HCT116 (cell line): ENCODE measurements at regions not wholly inside any gene's neighbourhood (a gene's known extent, or its start where the extent isn't known, plus 50 kb on each side); places are given as distances from the start of the nearest gene placed in this dataset.

Experiments used
- ATAC-seq: fragments of 200-7000 bp; cut with Tn5 transposase; 2 replicates; pipeline ENCODE4 v1.9.1; 2020; ENCODE audit warnings: mild to moderate bottlenecking, moderate library complexity
- BruUV-seq: library from RNA; stranded (reverse); fragments of 400-500 nt; replicated peaks from 2 replicates; lab custom pipeline; 2021; lab: Mats Ljungman, UMichigan
- CTCF ChIA-PET: fragments of 300-600 bp; sonication (Branson Sonifier 250); formaldehyde crosslinking; loops from one replicate; lab custom pipeline; 2021; ENCODE audit warnings: antibody characterized with exemption; lab: Charles Lee
- POLR2A ChIA-PET: fragments of 300-600, 350-600 bp; sonication (Branson Sonifier 250); formaldehyde crosslinking; loops from one replicate; lab custom pipeline; 2021; ENCODE audit warnings: antibody characterized with exemption; lab: Charles Lee
- RAD21 ChIA-PET, 2 experiments: fragments of 300-600 bp; sonication (Branson Sonifier 250); formaldehyde crosslinking; loops; one replicate each; lab custom pipeline; 2023; ENCODE audit warnings: low total read pairs in 2 of 2; ENCODE audit not compliant: uncharacterized antibody in 2 of 2, unreplicated experiment in 2 of 2, low non-redundant PET in 1 of 2; lab: Charles Lee
- DNase-seq: peaks from one replicate; pipeline ENCODE4 v3.0.0-alpha.2; 2010; ENCODE audit warnings: low read depth, low spot score
- H2AFZ ChIP-seq: fragments of 200-600 bp; shearing (Covaris generic), sonication (generic); 2 replicates; pipeline ENCODE4 v1.6.1; 2017; ENCODE audit warnings: low read depth, mixed run types, mixed read lengths, antibody characterized with exemption, low read length; ENCODE audit not compliant: poor library complexity, severe bottlenecking
- H3K27ac ChIP-seq: 2 replicates; pipeline ENCODE4 v1.5.1; 2012; ENCODE audit warnings: low read depth, low read length
- H3K27me3 ChIP-seq: fragments of 200-600 bp; sonication (generic); 2 replicates; pipeline ENCODE4 v1.6.1; 2016; ENCODE audit warnings: mixed run types, low read length, mixed read lengths; ENCODE audit not compliant: insufficient read depth
- H3K36me3 ChIP-seq, 2 experiments: fragments of 200-500 bp in 1 of 2; fragments of 200-600 bp in 1 of 2; sonication (Bioruptor generic) in 1 of 2; sonication (generic) in 1 of 2; 2 replicates each; pipeline versions ENCODE4 v1.5.1 to v1.6.1; 2014 to 2016; ENCODE audit warnings: low read length in 2 of 2, inconsistent platforms in 1 of 2, mixed read lengths in 1 of 2, mixed run types in 1 of 2; ENCODE audit not compliant: insufficient read depth in 2 of 2, control insufficient read depth in 1 of 2
- H3K4me1 ChIP-seq, 2 experiments: fragments of 200-600 bp in 1 of 2; sonication (generic) in 1 of 2; 2 replicates each; pipeline versions ENCODE4 v1.5.1 to v1.6.1; 2012 to 2017; ENCODE audit warnings: low read length in 2 of 2, inconsistent platforms in 1 of 2, mild to moderate bottlenecking in 1 of 2, mixed read lengths in 1 of 2, mixed run types in 1 of 2, moderate library complexity in 1 of 2; ENCODE audit not compliant: insufficient read depth in 2 of 2, control insufficient read depth in 1 of 2
- H3K4me2 ChIP-seq: fragments of 200-600 bp; sonication (generic); 2 replicates; pipeline ENCODE4 v1.6.1; 2017; ENCODE audit warnings: mixed run types, low read length, mixed read lengths
- H3K4me3 ChIP-seq, 2 experiments: fragments of 200-600 bp in 1 of 2; sonication (generic) in 1 of 2; replicated peaks in 1 of 2; 2 replicates each; pipeline ENCODE4 v1.5.1; 2011 to 2016; ENCODE audit warnings: low read length in 2 of 2, control low read depth in 1 of 2, low read depth in 1 of 2, mild to moderate bottlenecking in 1 of 2, mixed read lengths in 1 of 2, mixed run types in 1 of 2
- H3K79me2 ChIP-seq: fragments of 200-600 bp; sonication (generic); 2 replicates; pipeline ENCODE4 v1.6.1; 2017; ENCODE audit warnings: mild to moderate bottlenecking, mixed run types, low read length, moderate library complexity, mixed read lengths; ENCODE audit not compliant: insufficient read depth
- H3K9ac ChIP-seq: fragments of 200-600 bp; sonication (generic); 2 replicates; pipeline ENCODE4 v1.6.1; 2016; ENCODE audit warnings: low read length, mixed read lengths
- H3K9me2 ChIP-seq: fragments of 200-600 bp; sonication (generic), shearing (Covaris generic); 2 replicates; pipeline ENCODE4 v1.6.1; 2017; ENCODE audit warnings: mixed run types, mild to moderate bottlenecking, moderate library complexity; ENCODE audit not compliant: insufficient read depth
- H3K9me3 ChIP-seq, 2 experiments: fragments of 200-500 bp in 1 of 2; fragments of 200-600 bp in 1 of 2; sonication (Bioruptor generic) in 1 of 2; sonication (generic) in 1 of 2; 2 replicates each; pipeline ENCODE4 v1.6.1; 2014 to 2017; ENCODE audit warnings: low read length in 2 of 2, mixed read lengths in 2 of 2, inconsistent platforms in 1 of 2, low read depth in 1 of 2, mild to moderate bottlenecking in 1 of 2, mixed run types in 1 of 2, moderate library complexity in 1 of 2; ENCODE audit not compliant: control insufficient read depth in 1 of 2, insufficient read depth in 1 of 2
- H4K20me1 ChIP-seq: fragments of 200-600 bp; sonication (generic), shearing (Covaris generic); 2 replicates; pipeline ENCODE4 v1.6.1; 2017; ENCODE audit warnings: mixed run types, mild to moderate bottlenecking, moderate library complexity; ENCODE audit not compliant: insufficient read depth
- CBX3 ChIP-seq: IDR thresholded peaks from 2 replicates; pipeline ENCODE4 v1.6.1; 2012; ENCODE audit warnings: low read depth
- CEBPB ChIP-seq: IDR thresholded peaks from 2 replicates; pipeline ENCODE4 v1.6.1; 2012; ENCODE audit warnings: low read depth
- EGR1 ChIP-seq: IDR thresholded peaks from 2 replicates; pipeline ENCODE4 v1.6.1; 2012; ENCODE audit warnings: low read depth
- ELF1 ChIP-seq: IDR thresholded peaks from 2 replicates; pipeline ENCODE4 v1.6.1; 2012; ENCODE audit warnings: low read depth, borderline replicate concordance
- EZH2phosphoT487 ChIP-seq: fragments of 200-600 bp; IDR thresholded peaks from 2 replicates; pipeline ENCODE4 v1.6.1; 2018; ENCODE audit warnings: antibody characterized with exemption, borderline replicate concordance
- FOSL1 ChIP-seq: IDR thresholded peaks from 2 replicates; pipeline ENCODE4 v1.6.1; 2012; ENCODE audit warnings: low read depth
- MAX ChIP-seq: IDR thresholded peaks from 2 replicates; pipeline ENCODE4 v1.6.1; 2012
- POLR2A ChIP-seq: IDR thresholded peaks from 2 replicates; pipeline ENCODE4 v1.7.0; 2011; ENCODE audit warnings: borderline replicate concordance; ENCODE audit not compliant: insufficient read depth, insufficient read length; ENCODE audit errors: extremely low read depth
- RAD21 ChIP-seq: IDR thresholded peaks from 2 replicates; pipeline ENCODE4 v1.6.1; 2012; ENCODE audit warnings: low read depth, mild to moderate bottlenecking
- SIN3A ChIP-seq: IDR thresholded peaks from 2 replicates; pipeline ENCODE4 v1.6.1; 2012; ENCODE audit warnings: low read depth
- SP1 ChIP-seq: IDR thresholded peaks from 2 replicates; pipeline ENCODE4 v1.6.1; 2012; ENCODE audit warnings: low read depth
- TCF7L2 ChIP-seq: IDR thresholded peaks from 2 replicates; pipeline ENCODE4 v1.7.0; 2011; ENCODE audit warnings: borderline replicate concordance, inconsistent platforms; ENCODE audit not compliant: insufficient read depth, insufficient read length; ENCODE audit errors: extremely low read depth
- ZNF274 ChIP-seq: fragments of 200-500 bp; sonication (Bioruptor generic); IDR thresholded peaks from 2 replicates; pipeline ENCODE4 v1.6.1; 2014; ENCODE audit warnings: mild to moderate bottlenecking, low read depth, low read length, inconsistent platforms
- intact Hi-C: fragments of 100-400 bp; cut with micrococcal nuclease; formaldehyde crosslinking; loops from 2 replicates; pipeline ENCODE4 v1.10.0; 2022
- TF ChIP-seq, protein P1 (sequence below): IDR thresholded peaks from 2 replicates; pipeline ENCODE4 v1.6.1; 2011; ENCODE audit warnings: mild to moderate bottlenecking, low read length, moderate library complexity; ENCODE audit not compliant: insufficient replicate concordance; ENCODE audit errors: extremely low read depth

GRCh38 chr3:107208796-107209195, 168.4 kb upstream of the CCDC54 start:
- POLR2A ChIA-PET = no interaction called here
- Histone ChIP-seq H3K9me3 (no peaks in the 10 kb centered on the region), H3K4me1 (peaks cover 12 to 26% of the 10 kb centered on the region in 2 experiments; a peak in 3 of 4 replicates), H3K79me2 (no peaks in the 10 kb centered on the region), H2AFZ (no peak overlapping the region), H3K4me3 (no peak overlapping the region), H3K9ac (no peak overlapping the region), H3K27me3 (no peaks in the 10 kb centered on the region), H3K27ac (no peak overlapping the region), H3K9me2 (no peaks in the 10 kb centered on the region), H3K4me2 (peak overlapping the region; percentile 40; the same call in 1 of the 2 replicates), H4K20me1 (no peaks in the 10 kb centered on the region), H3K36me3 (no peaks in the 10 kb centered on the region)
- BruUV-seq = no TSS peak
- no peak for ATAC-seq
- intact Hi-C loops = no loop called here
- CTCF ChIA-PET = interaction anchor here (0.8 kb wide), 1 partner anchor 26 kb away, joined by 3 read pairs; no protein-coding TSS in a partner anchor
- RAD21 ChIA-PET = no interaction called here
- no peak for DNase-seq
- TF ChIP-seq MAX (no peak), ELF1 (no peak), SP1 (no peak), TCF7L2 (no peak), ZNF274 (no peak), CEBPB (no peak), EGR1 (no peak), SIN3A (no peak), POLR2A (no peak), CBX3 (no peak), FOSL1 (no peak), EZH2phosphoT487 (no peak), RAD21 (no peak)
- TF ChIP-seq, protein P1, sequence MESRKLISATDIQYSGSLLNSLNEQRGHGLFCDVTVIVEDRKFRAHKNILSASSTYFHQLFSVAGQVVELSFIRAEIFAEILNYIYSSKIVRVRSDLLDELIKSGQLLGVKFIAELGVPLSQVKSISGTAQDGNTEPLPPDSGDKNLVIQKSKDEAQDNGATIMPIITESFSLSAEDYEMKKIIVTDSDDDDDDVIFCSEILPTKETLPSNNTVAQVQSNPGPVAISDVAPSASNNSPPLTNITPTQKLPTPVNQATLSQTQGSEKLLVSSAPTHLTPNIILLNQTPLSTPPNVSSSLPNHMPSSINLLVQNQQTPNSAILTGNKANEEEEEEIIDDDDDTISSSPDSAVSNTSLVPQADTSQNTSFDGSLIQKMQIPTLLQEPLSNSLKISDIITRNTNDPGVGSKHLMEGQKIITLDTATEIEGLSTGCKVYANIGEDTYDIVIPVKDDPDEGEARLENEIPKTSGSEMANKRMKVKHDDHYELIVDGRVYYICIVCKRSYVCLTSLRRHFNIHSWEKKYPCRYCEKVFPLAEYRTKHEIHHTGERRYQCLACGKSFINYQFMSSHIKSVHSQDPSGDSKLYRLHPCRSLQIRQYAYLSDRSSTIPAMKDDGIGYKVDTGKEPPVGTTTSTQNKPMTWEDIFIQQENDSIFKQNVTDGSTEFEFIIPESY = no peak
